A549 (cell line): ENCODE measurements at regions not wholly inside any gene's neighbourhood (a gene's known extent, or its start where the extent isn't known, plus 50 kb on each side); places are given as distances from the start of the nearest gene placed in this dataset.

Experiments used
- ATAC-seq, 2 experiments: fragments of 200-7000 bp in 1 of 2; fragments of >200 bp in 1 of 2; cut with Nextera tagmentation in 1 of 2; cut with Tn5 transposase in 1 of 2; 3 replicates each; pipeline versions ENCODE4 v1.8.0 to v1.9.1; 2018 to 2020; ENCODE audit warnings: mild to moderate bottlenecking in 1 of 2, moderate library complexity in 1 of 2
- CTCF ChIA-PET: fragments of 300-600 bp; sonication (Branson Sonifier 250); formaldehyde crosslinking; extraction: SDS; loops from one replicate; lab custom pipeline; 2021; ENCODE audit warnings: antibody characterized with exemption, inconsistent platforms; lab: Yijun Ruan, JAX
- POLR2A ChIA-PET: fragments of 350-600 bp; formaldehyde crosslinking; extraction: SDS; loops from one replicate; lab custom pipeline; 2021; ENCODE audit warnings: antibody characterized with exemption, inconsistent platforms; lab: Yijun Ruan, JAX
- DNase-seq, 2 experiments: peaks; one replicate each; pipeline versions ENCODE4 v3.0.0 to v3.0.0-alpha.2; 2011 to 2016; ENCODE audit warnings: low read depth in 1 of 2, low spot score in 1 of 2
- FAIRE-seq: peaks from 2 replicates; lab custom pipeline; 2011; peaks lifted over from hg19 to GRCh38; lab: Jason Lieb, UNC
- H3K27ac ChIP-seq, 2 experiments: fragments of >200 bp; sonication (Bioruptor Twin); formaldehyde crosslinking; 3 replicates each; pipeline ENCODE4 v1.5.1; 2016 to 2017
- H3K4me1 ChIP-seq: fragments of >200 bp; sonication (Bioruptor Twin); formaldehyde crosslinking; 3 replicates; pipeline ENCODE4 v1.6.1; 2016
- H3K4me2 ChIP-seq: fragments of >200 bp; sonication (Bioruptor Twin); formaldehyde crosslinking; 3 replicates; pipeline ENCODE4 v1.6.1; 2016
- H3K4me3 ChIP-seq: fragments of >200 bp; sonication (Bioruptor Twin); formaldehyde crosslinking; 3 replicates; pipeline ENCODE4 v1.5.1; 2016
- H3K9me3 ChIP-seq: fragments of >200 bp; sonication (Bioruptor Twin); formaldehyde crosslinking; 3 replicates; pipeline ENCODE4 v1.6.1; 2016
- CBX2 ChIP-seq: fragments of 200-600 bp; sonication (generic); IDR thresholded peaks from 2 replicates; pipeline ENCODE4 v1.6.1; 2016; ENCODE audit warnings: low read depth, mild to moderate bottlenecking, borderline replicate concordance
- CBX8 ChIP-seq: fragments of 200-600 bp; sonication (generic); IDR thresholded peaks from 2 replicates; pipeline ENCODE4 v1.6.1; 2016
- FOSB ChIP-seq: fragments of 250-450 bp; sonication (Bioruptor Pico); IDR thresholded peaks from 2 replicates; pipeline ENCODE4 v1.5.0; 2020; ENCODE audit warnings: mild to moderate bottlenecking, moderate library complexity
- FOSL2 ChIP-seq, 2 experiments: fragments of 450-650 bp in 1 of 2; fragments of >200 bp in 1 of 2; sonication (Bioruptor Twin) in 1 of 2; formaldehyde crosslinking; IDR thresholded peaks; 2 replicates each; pipeline versions ENCODE4 v1.5.0 to v1.6.1; 2016 to 2020; ENCODE audit warnings: mild to moderate bottlenecking in 1 of 2, moderate library complexity in 1 of 2
- FOXS1 ChIP-seq: fragments of 250-450 bp; sonication (Bioruptor Pico); IDR thresholded peaks from 2 replicates; pipeline ENCODE4 v1.5.0; 2020; ENCODE audit warnings: mild to moderate bottlenecking, moderate library complexity
- GATA3 ChIP-seq: IDR thresholded peaks from 2 replicates; pipeline ENCODE4 v1.6.1; 2012; ENCODE audit warnings: borderline replicate concordance
- HDAC2 ChIP-seq: fragments of 200-600 bp; sonication (generic); IDR thresholded peaks from 2 replicates; pipeline ENCODE4 v1.6.1; 2016
- HEYL ChIP-seq: fragments of 250-450 bp; sonication (Bioruptor Pico); IDR thresholded peaks from 2 replicates; pipeline ENCODE4 v1.8.0; 2021; ENCODE audit warnings: mild to moderate bottlenecking, moderate library complexity
- JUN ChIP-seq, 2 experiments: fragments of >200 bp; sonication (Bioruptor Twin); formaldehyde crosslinking; IDR thresholded peaks; 2 replicates in 1 of 2; 3 replicates in 1 of 2; pipeline ENCODE4 v1.6.1; 2016 to 2017
- JUNB ChIP-seq: fragments of >200 bp; sonication (Bioruptor Twin); formaldehyde crosslinking; IDR thresholded peaks from 2 replicates; pipeline ENCODE4 v1.6.1; 2016
- KDM5A ChIP-seq: fragments of 200-600 bp; sonication (generic); IDR thresholded peaks from 2 replicates; pipeline ENCODE4 v1.6.1; 2016; ENCODE audit warnings: antibody characterized with exemption, mild to moderate bottlenecking
- MAFK ChIP-seq: fragments of 450-650 bp; IDR thresholded peaks from 2 replicates; pipeline ENCODE4 v1.6.1; 2014; ENCODE audit not compliant: partially characterized antibody
- MYC ChIP-seq: IDR thresholded peaks from 2 replicates; pipeline ENCODE4 v1.6.1; 2012; ENCODE audit warnings: mild to moderate bottlenecking, inconsistent platforms, low read length, improper control_type of control experiment, borderline replicate concordance
- NFE2L2 ChIP-seq: fragments of 150-350 bp; conservative IDR thresholded peaks from 2 replicates; pipeline ENCODE4 v1.6.1; 2014; ENCODE audit warnings: low read length
- NPAS2 ChIP-seq: fragments of 250-450 bp; sonication (Bioruptor Pico); IDR thresholded peaks from 2 replicates; pipeline ENCODE4 v1.8.0; 2022; ENCODE audit warnings: mild to moderate bottlenecking, moderate library complexity, borderline replicate concordance
- POLR2A ChIP-seq: IDR thresholded peaks from 2 replicates; pipeline ENCODE4 v1.6.1; 2012; ENCODE audit warnings: mild to moderate bottlenecking, low read length
- RAD21 ChIP-seq, 2 experiments: fragments of >200 bp in 1 of 2; sonication (Bioruptor Twin) in 1 of 2; formaldehyde crosslinking in 1 of 2; IDR thresholded peaks in 1 of 2; conservative IDR thresholded peaks in 1 of 2; 2 replicates in 1 of 2; 3 replicates in 1 of 2; pipeline ENCODE4 v1.6.1; 2012 to 2018; ENCODE audit warnings: inconsistent platforms in 1 of 2
- RCOR1 ChIP-seq: fragments of 150-350 bp; IDR thresholded peaks from 2 replicates; pipeline ENCODE4 v1.6.1; 2014; ENCODE audit warnings: antibody characterized with exemption, low read length, low read depth
- RNF2 ChIP-seq: fragments of 200-600 bp; sonication (generic); IDR thresholded peaks from 2 replicates; pipeline ENCODE4 v1.6.1; 2016; ENCODE audit warnings: low read depth, mild to moderate bottlenecking, antibody characterized with exemption, moderate library complexity, borderline replicate concordance
- SREBF2 ChIP-seq: fragments of 450-650 bp; IDR thresholded peaks from 2 replicates; pipeline ENCODE4 v1.6.1; 2014; ENCODE audit warnings: mild to moderate bottlenecking, moderate library complexity
- ZFP36 ChIP-seq: fragments of 450-650 bp; IDR thresholded peaks from 2 replicates; pipeline ENCODE4 v1.6.1; 2014; ENCODE audit warnings: borderline replicate concordance; ENCODE audit not compliant: partially characterized antibody
- WGBS: methylation state at CpG from one replicate; pipeline ENCODE4 v1.1.6; 2017; ENCODE audit errors: missing lambda C conversion rate; 5-methylcytosine and 5-hydroxymethylcytosine counted together
- TF ChIP-seq, protein P1 (sequence below): fragments of 150-350 bp; IDR thresholded peaks from 2 replicates; pipeline ENCODE4 v1.6.1; 2014; ENCODE audit warnings: low read depth, mild to moderate bottlenecking, low read length
- TF ChIP-seq, protein P2 (sequence below): fragments of >200 bp; sonication (Bioruptor Twin); formaldehyde crosslinking; IDR thresholded peaks from 3 replicates; pipeline ENCODE4 v1.6.1; 2016
- TF ChIP-seq, protein P3 (sequence below): IDR thresholded peaks from 2 replicates; pipeline ENCODE4 v1.6.1; 2012

DNA sequence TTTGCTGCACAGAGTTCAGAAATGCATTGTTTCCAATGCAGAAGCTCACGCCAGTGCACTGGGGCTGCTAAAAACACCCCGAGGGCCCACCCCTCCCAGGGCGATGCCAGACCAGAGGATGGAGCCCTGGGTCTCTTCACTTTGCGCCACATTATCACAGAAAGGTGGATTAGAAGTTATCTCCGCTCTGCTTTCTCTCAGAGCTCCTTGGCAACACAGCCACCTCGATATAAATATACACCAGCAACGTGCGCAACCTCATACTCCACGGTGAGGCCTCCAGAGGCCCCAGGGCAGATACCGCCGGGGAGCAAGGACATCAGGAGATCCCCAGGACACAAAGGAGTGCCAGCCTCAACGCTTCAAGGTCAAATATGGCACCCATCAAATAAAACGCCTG, 121.0 kb upstream of the TBX20 start:
- no peaks in the 10 kb centered on the region for H3K4me1 ChIP-seq
- no peak overlapping the region for H3K4me3 ChIP-seq
- no peak overlapping the region for H3K4me2 ChIP-seq
- FAIRE-seq (no peak), ATAC-seq (no peak), DNase-seq (no peak)
- no peak overlapping the region for H3K27ac ChIP-seq
- TF ChIP-seq HDAC2 (no peak), RCOR1 (no peak), CBX2 (no peak), JUNB (no peak), MYC (no peak), CBX8 (no peak), SREBF2 (no peak), NFE2L2 (no peak), KDM5A (no peak), HEYL (no peak)
- TF ChIP-seq, protein P1, sequence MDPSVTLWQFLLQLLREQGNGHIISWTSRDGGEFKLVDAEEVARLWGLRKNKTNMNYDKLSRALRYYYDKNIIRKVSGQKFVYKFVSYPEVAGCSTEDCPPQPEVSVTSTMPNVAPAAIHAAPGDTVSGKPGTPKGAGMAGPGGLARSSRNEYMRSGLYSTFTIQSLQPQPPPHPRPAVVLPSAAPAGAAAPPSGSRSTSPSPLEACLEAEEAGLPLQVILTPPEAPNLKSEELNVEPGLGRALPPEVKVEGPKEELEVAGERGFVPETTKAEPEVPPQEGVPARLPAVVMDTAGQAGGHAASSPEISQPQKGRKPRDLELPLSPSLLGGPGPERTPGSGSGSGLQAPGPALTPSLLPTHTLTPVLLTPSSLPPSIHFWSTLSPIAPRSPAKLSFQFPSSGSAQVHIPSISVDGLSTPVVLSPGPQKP, result no peak
- ChIA-PET POLR2A (no interaction called here), CTCF (interaction anchor here (3.5 kb wide), 1 partner anchor 145 kb away, joined by 11 read pairs; no protein-coding TSS in a partner anchor)
- WGBS, result 35% methylated on average over 13 of the region's 13 CpGs
- no peaks in the 10 kb centered on the region for H3K9me3 ChIP-seq

DNA sequence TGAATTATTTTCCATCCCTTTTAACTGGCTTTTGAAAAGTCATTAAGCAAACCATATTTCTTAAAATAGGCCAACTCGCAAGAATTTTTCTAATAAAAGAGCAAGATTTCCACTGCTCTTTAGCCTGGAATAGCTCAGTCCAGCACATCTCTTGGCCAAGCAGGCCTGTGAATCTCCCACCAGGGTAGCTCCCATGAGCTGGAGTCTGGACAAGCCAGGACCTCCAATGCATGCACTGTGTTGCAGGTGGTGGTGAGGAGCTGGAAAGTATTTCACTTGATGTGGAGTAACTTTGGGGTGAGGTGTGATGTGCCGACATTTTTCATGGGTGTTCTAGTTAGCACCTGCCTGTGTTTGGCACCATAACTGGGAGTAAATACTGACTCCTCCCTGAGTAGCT, 117.3 kb upstream of the TBX20 start:
- ATAC-seq, result no peak
- TF ChIP-seq, protein P2, sequence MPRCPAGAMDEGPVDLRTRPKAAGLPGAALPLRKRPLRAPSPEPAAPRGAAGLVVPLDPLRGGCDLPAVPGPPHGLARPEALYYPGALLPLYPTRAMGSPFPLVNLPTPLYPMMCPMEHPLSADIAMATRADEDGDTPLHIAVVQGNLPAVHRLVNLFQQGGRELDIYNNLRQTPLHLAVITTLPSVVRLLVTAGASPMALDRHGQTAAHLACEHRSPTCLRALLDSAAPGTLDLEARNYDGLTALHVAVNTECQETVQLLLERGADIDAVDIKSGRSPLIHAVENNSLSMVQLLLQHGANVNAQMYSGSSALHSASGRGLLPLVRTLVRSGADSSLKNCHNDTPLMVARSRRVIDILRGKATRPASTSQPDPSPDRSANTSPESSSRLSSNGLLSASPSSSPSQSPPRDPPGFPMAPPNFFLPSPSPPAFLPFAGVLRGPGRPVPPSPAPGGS, result no peak
- TF ChIP-seq JUN (IDR thresholded peaks at IDR 0.05) (no peak), FOSB (CRISPR knock-in tag) (no peak), GATA3 (no peak)
- no peaks in the 10 kb centered on the region for H3K4me1 ChIP-seq
- DNase-seq, result no peak
- 62% methylated on average over 2 of the region's 2 CpGs for WGBS
- H3K4me2 ChIP-seq, result no peak overlapping the region
- no peaks in the 10 kb centered on the region for H3K9me3 ChIP-seq
- H3K4me3 ChIP-seq, result no peak overlapping the region
- ChIA-PET POLR2A (no interaction called here), CTCF (interaction anchor here (1.0 kb wide), 1 partner anchor 15 kb away, joined by 3 read pairs; no protein-coding TSS in a partner anchor)
- H3K27ac ChIP-seq, result no peak overlapping the region
- FAIRE-seq, result no peak

DNA sequence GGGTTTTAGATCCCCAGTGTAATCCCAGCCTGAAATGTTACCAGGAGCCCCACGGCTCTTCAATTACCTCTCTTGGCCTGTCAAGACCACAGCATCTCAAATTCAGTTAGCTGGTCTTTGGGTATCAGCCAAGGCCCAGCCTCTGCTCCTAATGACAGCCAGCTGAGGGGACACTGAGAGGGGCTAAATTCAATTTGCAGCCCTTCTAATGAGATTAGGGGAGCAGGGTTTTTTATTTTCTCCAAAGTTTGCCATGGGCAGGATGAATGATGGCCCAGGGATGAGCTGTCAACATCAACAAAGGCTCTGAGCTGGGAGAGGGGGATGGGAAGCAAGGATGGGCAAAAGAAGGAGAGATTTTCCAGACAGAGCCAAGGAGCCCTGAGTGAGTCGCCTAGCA, 116.8 kb upstream of the TBX20 start:
- Histone ChIP-seq H3K4me3 (no peak overlapping the region), H3K9me3 (no peaks in the 10 kb centered on the region), H3K4me2 (no peak overlapping the region), H3K27ac (no peak overlapping the region), H3K4me1 (no peaks in the 10 kb centered on the region)
- ATAC-seq (no peak), DNase-seq (no peak), FAIRE-seq (no peak)
- ChIA-PET CTCF (no interaction called here), POLR2A (no interaction called here)
- 25% methylated on average over 2 of the region's 2 CpGs for WGBS
- TF ChIP-seq, protein P3, sequence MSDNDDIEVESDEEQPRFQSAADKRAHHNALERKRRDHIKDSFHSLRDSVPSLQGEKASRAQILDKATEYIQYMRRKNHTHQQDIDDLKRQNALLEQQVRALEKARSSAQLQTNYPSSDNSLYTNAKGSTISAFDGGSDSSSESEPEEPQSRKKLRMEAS, result no peak
- no peak for TF ChIP-seq ZFP36
- TF ChIP-seq FOSL2 (IDR thresholded peaks at IDR 0.05), result no peak
- no peak for TF ChIP-seq FOSL2 (CRISPR knock-in tag; IDR thresholded peaks at IDR 0.05)
- no peak for TF ChIP-seq MAFK
- TF ChIP-seq JUN (IDR thresholded peaks at IDR 0.05), result no peak
- no peak for TF ChIP-seq RCOR1
- TF ChIP-seq RAD21 (conservative IDR thresholded peaks at IDR 0.05 in 1 of 2, IDR thresholded peaks at IDR 0.05 in 1 of 2), result no peak
- no peak for TF ChIP-seq POLR2A
- TF ChIP-seq CBX8, result no peak
- no peak for TF ChIP-seq JUNB
- TF ChIP-seq MYC, result no peak
- TF ChIP-seq NPAS2 (CRISPR knock-in tag), result no peak
- TF ChIP-seq NFE2L2, result no peak
- no peak for TF ChIP-seq KDM5A
- TF ChIP-seq RNF2, result no peak
- TF ChIP-seq FOXS1 (CRISPR knock-in tag), result no peak
